ENCODE measurements at regions not wholly inside any gene's neighbourhood (a gene's known extent, or its start where the extent isn't known, plus 50 kb on each side); places are given as distances from the start of the nearest gene placed in this dataset.

- POLR2A ChIA-PET (ENCODE audit: unreplicated experiment): no interaction called here
- Histone ChIP-seq H4K20me1 (ENCODE audit: insufficient read depth, low read length) (peaks cover 100% of the 10 kb centered on the region), H3K27me3 (ENCODE audit: control insufficient read depth, insufficient read depth, low read length) (no peaks in the 10 kb centered on the region)
Measured at GRCh38 chr12:124515981-124516380, 51.4 kb downstream of the NCOR2 start.

More at GRCh38 chr12:124515981-124516380, 51.4 kb downstream of the NCOR2 start:
- no peak overlapping the region for H3K4me3 ChIP-seq (ENCODE audit: insufficient read depth, low read depth, low read length)
- no peaks in the 10 kb centered on the region for H3K9me3 ChIP-seq (ENCODE audit: control insufficient read depth, insufficient read depth, low read length)
- peaks cover 28 to 87% of the 10 kb centered on the region in 2 experiments for H3K79me1 ChIP-seq (ENCODE audit: low read depth in 1 of 2, low read length in 2 of 2)
- H2BK5ac ChIP-seq (ENCODE audit: low read depth, low read length, poor library complexity, severe bottlenecking): no peak overlapping the region
- no CpG with 5 or more reads among the region's 15 CpGs for WGBS, 2 experiments (ENCODE audit: extremely low coverage in 2 of 2, insufficient read length in 1 of 2)
- no peak overlapping the region for H2AFZ ChIP-seq (replicated peaks; ENCODE audit: low read length, poor library complexity)
- DNase-seq (no peak), ATAC-seq (ENCODE audit: low read depth) (no peak)
- no peak overlapping the region for H3K23ac ChIP-seq (ENCODE audit: low read depth, low read length)
- H2AK9ac ChIP-seq (replicated peaks; ENCODE audit: low read depth, low read length, poor library complexity): no peak overlapping the region
- intact Hi-C loops (cut with micrococcal nuclease): loop anchor here (5.0 kb wide), 2 partner anchors 129 to 231 kb away; no protein-coding TSS in a partner anchor
- no peak overlapping the region for H4K5ac ChIP-seq (ENCODE audit: low read depth, low read length)
- BruUV-seq (replicated peaks): no TSS peak
- peaks cover 4% of the 10 kb centered on the region for H3K36me3 ChIP-seq (ENCODE audit: control insufficient read depth, insufficient read depth, low read length)
- CTCF ChIA-PET: no interaction called here
- TF ChIP-seq CTCF (conservative IDR thresholded peaks at IDR 0.05; ENCODE audit: low read depth, low read length) (no peak), POLR2A (IDR thresholded peaks at IDR 0.05; ENCODE audit: low read depth, low read length) (no peak), RFX5 (IDR thresholded peaks at IDR 0.05; ENCODE audit: low read depth, low read length) (no peak), USF2 (IDR thresholded peaks at IDR 0.05; ENCODE audit: low read depth, low read length) (no peak), MXI1 (IDR thresholded peaks at IDR 0.05; ENCODE audit: borderline replicate concordance, low read depth, low read length) (no peak), NFE2L2 (IDR thresholded peaks at IDR 0.05; ENCODE audit: low read depth, low read length) (no peak), FOS (IDR thresholded peaks at IDR 0.05; ENCODE audit: low read depth, low read length) (no peak), SMC3 (IDR thresholded peaks at IDR 0.05; ENCODE audit: low read depth, low read length) (no peak), RAD21 (IDR thresholded peaks at IDR 0.05; ENCODE audit: low read length) (no peak), BHLHE40 (IDR thresholded peaks at IDR 0.05; ENCODE audit: low read depth, low read length) (no peak), CHD1 (IDR thresholded peaks at IDR 0.05; ENCODE audit: low read depth, low read length) (no peak)
- H3K18ac ChIP-seq (ENCODE audit: low read depth, low read length): no peak overlapping the region
- dilution Hi-C loops (cut with HindIII; ENCODE audit: low sequenced_read_pairs, unreplicated experiment): no loop called here
- no peak overlapping the region for H2BK15ac ChIP-seq (ENCODE audit: low read depth, low read length)
- 0 out of 2 replicates have a peak overlapping the region, but pooled peaks have one; percentile 3 for H2AK5ac ChIP-seq (ENCODE audit: low read depth, low read length)
- H3K4me2 ChIP-seq (ENCODE audit: low read depth, low read length): no peak overlapping the region
- no peak overlapping the region for H3K9ac ChIP-seq (ENCODE audit: low read depth, low read length)
- no peak overlapping the region for H2BK20ac ChIP-seq (ENCODE audit: low read depth, low read length)
- H4K8ac ChIP-seq (ENCODE audit: low read depth in 2 of 2, low read length in 2 of 2): no peak overlapping the region
- H3K4ac ChIP-seq (ENCODE audit: low read depth, low read length): no peak overlapping the region
- peaks cover 40% of the 10 kb centered on the region for H3K9me1 ChIP-seq (ENCODE audit: insufficient read depth, low read length)
- H3K56ac ChIP-seq (ENCODE audit: extremely low read depth, insufficient read depth, low read length): no peak overlapping the region
- no peak overlapping the region for H3K27ac ChIP-seq (ENCODE audit: insufficient read depth, low read length)
- H4K91ac ChIP-seq (ENCODE audit: insufficient read depth, low read depth, low read length): no peak overlapping the region
- H3K4me1 ChIP-seq (ENCODE audit: control insufficient read depth, insufficient read depth, low read length): peaks cover 45% of the 10 kb centered on the region
- H3K14ac ChIP-seq (replicated peaks; ENCODE audit: low read depth, low read length): no peak overlapping the region
- H2BK120ac ChIP-seq (ENCODE audit: low read depth, low read length): no peak overlapping the region
- in situ Hi-C loops (cut with MboI; ENCODE audit: low sequenced_read_pairs): no loop called here

All from IMR-90 (cell line).